NT2/D1 (cell line): ENCODE measurements at regions not wholly inside any gene's neighbourhood (a gene's known extent, or its start where the extent isn't known, plus 50 kb on each side); places are given as distances from the start of the nearest gene placed in this dataset.

ENCODE experiments used
- YY1 ChIP-seq: IDR thresholded peaks from 2 replicates; pipeline ENCODE4 v1.6.1; 2011; ENCODE audit not compliant: insufficient read length, insufficient read depth
- ZNF274 ChIP-seq: IDR thresholded peaks from 2 replicates; pipeline ENCODE4 v1.6.1; 2011; ENCODE audit warnings: mild to moderate bottlenecking, low read depth, low read length

GRCh38 chr2:71800851-71801250 is 346.8 kb downstream of the CYP26B1 start:
- no peak for TF ChIP-seq YY1
- no peak for TF ChIP-seq ZNF274
